Breast epithelium (tissue), 3 donors: ENCODE measurements at regions not wholly inside any gene's neighbourhood (a gene's known extent, or its start where the extent isn't known, plus 50 kb on each side); places are given as distances from the start of the nearest gene placed in this dataset.
"Not testable (repeated sequence)": the region's sequence is repeated elsewhere in the genome, so short reads cannot be mapped to it uniquely, and the experiment has no call there.

Experiments
- POLR2A ChIP-seq: fragments of 450-650 bp; IDR thresholded peaks from one replicate; pipeline ENCODE4 v1.6.1; 2016; ENCODE audit warnings: antibody characterized with exemption, mild to moderate bottlenecking, moderate library complexity
- TF ChIP-seq, protein P1 (sequence below), 3 donors: fragments of 450-650 bp; IDR thresholded peaks; one replicate each; pipeline ENCODE4 v1.5.1; 2016 to 2017; ENCODE audit warnings: antibody characterized with exemption in 3 of 3, mild to moderate bottlenecking in 3 of 3, moderate library complexity in 3 of 3

DNA sequence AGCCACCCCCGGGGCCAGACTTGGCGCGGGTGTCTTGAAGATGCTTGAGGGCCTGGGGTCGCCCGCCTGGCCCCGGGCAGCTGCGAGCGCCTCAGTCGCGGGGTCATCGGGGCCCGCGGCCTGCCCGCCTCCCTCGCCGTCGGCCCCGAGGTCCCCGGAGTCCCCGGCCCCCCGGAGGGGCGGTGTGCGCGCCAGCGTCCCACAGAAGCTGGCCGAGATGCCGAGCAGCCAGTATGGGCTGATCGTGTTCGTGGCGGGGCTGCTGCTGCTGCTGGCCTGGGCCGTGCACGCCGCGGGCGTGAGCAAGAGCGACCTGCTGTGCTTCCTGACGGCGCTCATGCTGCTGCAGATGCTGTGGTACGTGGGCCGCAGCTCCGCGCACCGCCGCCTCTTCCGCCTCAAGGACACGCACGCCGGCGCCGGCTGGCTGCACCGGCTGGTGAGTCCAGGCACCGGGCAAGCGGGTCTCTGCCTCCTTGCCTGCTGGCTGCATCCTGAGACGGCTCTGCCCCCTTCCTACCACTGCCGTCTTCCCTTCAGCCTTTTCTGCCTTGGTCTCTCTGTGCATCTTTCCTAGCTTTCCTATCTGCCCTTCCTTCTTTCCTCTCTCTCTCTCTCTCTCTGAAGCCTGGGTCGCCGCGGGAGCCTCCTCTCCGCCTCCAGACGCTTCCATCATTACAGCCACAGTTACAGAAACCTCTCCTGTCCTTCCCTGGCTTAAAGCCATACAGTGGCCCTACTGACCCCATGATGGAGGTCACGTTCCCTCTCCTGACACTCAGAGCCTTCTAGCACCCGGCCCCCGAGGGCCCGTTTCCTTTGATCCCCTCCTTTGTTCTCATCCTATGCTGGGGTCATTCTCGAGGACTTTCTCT is 2898.2 kb downstream of the RPIA start:
- TF ChIP-seq, protein P1, sequence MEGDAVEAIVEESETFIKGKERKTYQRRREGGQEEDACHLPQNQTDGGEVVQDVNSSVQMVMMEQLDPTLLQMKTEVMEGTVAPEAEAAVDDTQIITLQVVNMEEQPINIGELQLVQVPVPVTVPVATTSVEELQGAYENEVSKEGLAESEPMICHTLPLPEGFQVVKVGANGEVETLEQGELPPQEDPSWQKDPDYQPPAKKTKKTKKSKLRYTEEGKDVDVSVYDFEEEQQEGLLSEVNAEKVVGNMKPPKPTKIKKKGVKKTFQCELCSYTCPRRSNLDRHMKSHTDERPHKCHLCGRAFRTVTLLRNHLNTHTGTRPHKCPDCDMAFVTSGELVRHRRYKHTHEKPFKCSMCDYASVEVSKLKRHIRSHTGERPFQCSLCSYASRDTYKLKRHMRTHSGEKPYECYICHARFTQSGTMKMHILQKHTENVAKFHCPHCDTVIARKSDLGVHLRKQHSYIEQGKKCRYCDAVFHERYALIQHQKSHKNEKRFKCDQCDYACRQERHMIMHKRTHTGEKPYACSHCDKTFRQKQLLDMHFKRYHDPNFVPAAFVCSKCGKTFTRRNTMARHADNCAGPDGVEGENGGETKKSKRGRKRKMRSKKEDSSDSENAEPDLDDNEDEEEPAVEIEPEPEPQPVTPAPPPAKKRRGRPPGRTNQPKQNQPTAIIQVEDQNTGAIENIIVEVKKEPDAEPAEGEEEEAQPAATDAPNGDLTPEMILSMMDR (IDR thresholded peaks at IDR 0.05) = not testable (repeated sequence)
- TF ChIP-seq POLR2A = not testable (repeated sequence)
